ENCODE measurements at regions not wholly inside any gene's neighbourhood (a gene's known extent, or its start where the extent isn't known, plus 50 kb on each side); places are given as distances from the start of the nearest gene placed in this dataset.

DNA sequence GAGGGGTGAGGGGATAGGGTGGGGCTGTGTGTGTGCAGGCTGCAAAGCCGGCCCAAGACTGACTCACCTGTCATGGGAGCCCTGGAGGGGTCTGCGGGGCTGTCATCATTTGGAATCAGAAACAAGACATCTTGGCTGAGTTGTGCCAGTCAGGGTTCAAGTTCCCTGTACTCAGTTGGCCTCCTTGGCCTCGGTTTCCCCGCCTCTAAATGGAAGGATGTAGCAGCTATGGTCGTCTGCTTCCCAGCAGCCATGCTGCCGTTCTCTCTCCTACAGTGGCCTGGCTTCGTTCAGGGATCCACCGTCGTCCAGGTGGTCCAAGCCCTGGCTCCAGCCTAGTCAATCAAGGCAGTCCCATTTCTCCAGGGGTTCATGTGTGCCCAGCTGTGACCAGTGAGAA is 83.6 kb upstream of the PMEPA1 start:
- H3K4me3 ChIP-seq: no peak overlapping the region
- H3K27ac ChIP-seq: no peak overlapping the region
- no peak for DNase-seq (ENCODE audit: low spot score in 2 of 2)
- no peaks in the 10 kb centered on the region for H3K27me3 ChIP-seq
- H3K9me3 ChIP-seq: no peaks in the 10 kb centered on the region
- no peaks in the 10 kb centered on the region for H3K4me1 ChIP-seq
- TF ChIP-seq, protein P1, sequence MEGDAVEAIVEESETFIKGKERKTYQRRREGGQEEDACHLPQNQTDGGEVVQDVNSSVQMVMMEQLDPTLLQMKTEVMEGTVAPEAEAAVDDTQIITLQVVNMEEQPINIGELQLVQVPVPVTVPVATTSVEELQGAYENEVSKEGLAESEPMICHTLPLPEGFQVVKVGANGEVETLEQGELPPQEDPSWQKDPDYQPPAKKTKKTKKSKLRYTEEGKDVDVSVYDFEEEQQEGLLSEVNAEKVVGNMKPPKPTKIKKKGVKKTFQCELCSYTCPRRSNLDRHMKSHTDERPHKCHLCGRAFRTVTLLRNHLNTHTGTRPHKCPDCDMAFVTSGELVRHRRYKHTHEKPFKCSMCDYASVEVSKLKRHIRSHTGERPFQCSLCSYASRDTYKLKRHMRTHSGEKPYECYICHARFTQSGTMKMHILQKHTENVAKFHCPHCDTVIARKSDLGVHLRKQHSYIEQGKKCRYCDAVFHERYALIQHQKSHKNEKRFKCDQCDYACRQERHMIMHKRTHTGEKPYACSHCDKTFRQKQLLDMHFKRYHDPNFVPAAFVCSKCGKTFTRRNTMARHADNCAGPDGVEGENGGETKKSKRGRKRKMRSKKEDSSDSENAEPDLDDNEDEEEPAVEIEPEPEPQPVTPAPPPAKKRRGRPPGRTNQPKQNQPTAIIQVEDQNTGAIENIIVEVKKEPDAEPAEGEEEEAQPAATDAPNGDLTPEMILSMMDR (IDR thresholded peaks at IDR 0.05): no peak
- intact Hi-C loops (cut with DNase I): no loop called here
- H3K36me3 ChIP-seq: no peaks in the 10 kb centered on the region

DNA sequence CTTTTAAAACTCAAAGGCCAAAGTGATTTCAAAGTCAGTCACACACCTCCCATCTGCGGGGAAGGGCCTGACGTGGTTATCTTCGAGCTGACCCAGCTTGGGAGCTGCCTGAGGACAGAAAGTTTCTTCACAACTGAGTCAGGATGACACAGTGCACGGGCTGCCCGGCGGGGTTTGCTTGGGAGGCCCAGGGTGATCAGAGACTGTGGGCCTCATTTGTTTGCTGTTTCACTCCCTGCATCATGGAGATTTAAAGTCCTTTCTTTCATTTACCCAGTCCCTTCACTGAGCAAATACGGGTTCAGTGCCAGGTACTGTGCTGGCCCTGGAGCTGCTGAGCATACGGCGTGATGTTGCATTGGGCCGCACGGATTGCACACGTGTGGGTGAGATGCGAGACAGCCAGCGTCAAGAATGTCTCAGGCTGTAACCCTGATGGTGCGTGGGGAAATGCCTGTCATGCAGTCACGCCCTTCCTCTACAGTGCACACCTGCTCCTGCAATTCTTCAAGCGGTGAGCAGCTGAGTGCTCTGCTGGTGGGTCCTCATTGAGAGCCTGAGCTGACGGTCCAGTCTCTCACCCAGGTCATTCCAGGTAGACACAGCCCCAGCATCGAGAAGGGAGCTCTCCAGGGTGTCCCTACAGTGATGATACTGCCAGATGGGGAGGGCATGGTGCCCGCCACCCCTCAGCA is 82.7 kb upstream of the PMEPA1 start:
- Histone ChIP-seq H3K4me1 (no peaks in the 10 kb centered on the region), H3K9me3 (no peaks in the 10 kb centered on the region), H3K36me3 (no peaks in the 10 kb centered on the region), H3K4me3 (no peak overlapping the region), H3K27me3 (no peaks in the 10 kb centered on the region), H3K27ac (no peak overlapping the region)
- intact Hi-C loops (cut with DNase I): no loop called here
- no peak for DNase-seq (ENCODE audit: low spot score in 2 of 2)
- TF ChIP-seq, protein P1 (IDR thresholded peaks at IDR 0.05): no peak

DNA sequence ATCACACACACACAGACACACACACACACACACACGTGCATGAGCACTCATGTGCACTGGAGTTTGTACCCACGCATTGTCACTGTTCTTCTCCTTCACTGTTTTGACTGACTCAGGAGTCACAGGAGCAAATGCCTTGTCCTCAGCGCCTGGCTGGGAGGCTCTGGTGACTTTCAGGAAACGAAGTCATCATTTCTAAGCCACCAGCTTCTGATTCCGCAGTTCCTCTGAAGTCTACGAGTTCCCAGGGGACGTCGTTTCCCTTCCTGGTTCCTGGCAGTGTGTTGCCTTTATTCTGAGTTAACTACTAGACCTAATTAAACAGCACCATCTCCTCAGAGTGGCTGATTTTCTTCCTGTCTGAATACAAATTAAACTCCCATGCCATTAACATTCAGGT is 82.2 kb upstream of the PMEPA1 start:
- TF ChIP-seq, protein P1 (IDR thresholded peaks at IDR 0.05): no peak
- Histone ChIP-seq H3K27ac (no peak overlapping the region), H3K36me3 (no peaks in the 10 kb centered on the region), H3K4me1 (no peaks in the 10 kb centered on the region), H3K4me3 (no peak overlapping the region), H3K27me3 (no peaks in the 10 kb centered on the region), H3K9me3 (no peaks in the 10 kb centered on the region)
- intact Hi-C loops (cut with DNase I): no loop called here
- no peak for DNase-seq (ENCODE audit: low spot score in 2 of 2)

DNA sequence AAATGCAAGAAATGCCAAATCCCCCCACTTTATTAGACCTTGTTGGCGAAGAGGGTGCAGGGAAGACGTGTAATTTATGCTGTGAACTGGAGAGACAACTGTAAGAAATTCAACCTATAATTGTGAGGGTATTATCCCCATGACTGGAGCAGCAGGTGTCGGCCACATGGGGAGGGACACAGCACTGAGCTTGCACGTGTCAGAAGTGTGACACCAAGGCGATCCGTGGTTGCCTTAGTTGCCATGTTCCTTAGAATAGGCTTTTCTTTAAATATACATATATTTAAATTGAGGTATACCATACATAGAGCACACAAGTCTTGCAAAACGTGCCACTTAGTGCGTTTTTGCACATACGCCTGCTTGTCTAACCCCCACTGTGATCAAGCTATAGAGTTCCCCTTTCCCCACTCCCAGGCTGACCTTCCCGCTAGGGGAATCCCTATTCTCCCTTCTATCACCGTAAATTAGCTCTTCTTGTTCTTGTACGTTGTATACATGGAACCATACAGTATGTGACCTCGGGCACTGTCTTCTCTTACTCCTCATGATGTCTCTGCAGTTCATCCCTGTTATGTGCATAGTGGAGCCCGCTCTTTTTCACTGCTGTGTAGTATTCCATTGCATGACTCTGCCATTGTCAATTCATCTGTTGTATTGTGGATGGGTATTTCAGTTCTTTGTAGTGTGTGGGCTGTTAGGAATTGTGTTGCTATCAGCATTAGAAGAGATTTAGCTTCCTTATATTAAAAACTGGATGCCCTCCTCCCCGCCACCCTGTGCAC is 81.6 kb upstream of the PMEPA1 start:
- intact Hi-C loops (cut with DNase I): no loop called here
- H3K9me3 ChIP-seq: no peaks in the 10 kb centered on the region
- no peaks in the 10 kb centered on the region for H3K4me1 ChIP-seq
- no peak overlapping the region for H3K4me3 ChIP-seq
- no peak for DNase-seq (ENCODE audit: low spot score in 2 of 2)
- no peak overlapping the region for H3K27ac ChIP-seq
- no peaks in the 10 kb centered on the region for H3K27me3 ChIP-seq
- TF ChIP-seq, protein P1 (IDR thresholded peaks at IDR 0.05): no peak
- H3K36me3 ChIP-seq: no peaks in the 10 kb centered on the region

DNA sequence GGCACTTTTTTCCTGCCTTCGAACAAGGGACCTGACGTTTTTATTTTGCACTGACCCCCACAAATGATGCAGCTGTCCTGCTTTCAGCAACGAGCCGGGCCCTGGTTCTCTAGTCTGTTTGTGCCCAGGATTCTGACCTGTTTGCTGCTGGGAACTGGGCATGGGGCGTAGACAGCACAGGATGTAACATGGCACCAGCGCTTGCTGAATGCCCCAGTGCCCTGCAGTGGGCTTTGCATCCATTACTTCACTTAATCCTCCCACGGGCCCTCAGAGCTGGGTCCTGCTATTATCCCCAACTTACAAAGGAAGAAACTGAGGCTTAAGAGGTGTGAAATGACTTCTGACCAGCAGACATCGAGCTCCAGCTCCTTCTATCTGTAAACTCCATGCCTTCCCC is 80.4 kb upstream of the PMEPA1 start:
- Histone ChIP-seq H3K4me1 (no peaks in the 10 kb centered on the region), H3K27ac (no peak overlapping the region), H3K36me3 (no peaks in the 10 kb centered on the region), H3K9me3 (no peaks in the 10 kb centered on the region), H3K27me3 (no peaks in the 10 kb centered on the region), H3K4me3 (no peak overlapping the region)
- intact Hi-C loops (cut with DNase I): no loop called here
- TF ChIP-seq, protein P1 (IDR thresholded peaks at IDR 0.05): no peak
- peak in 1 of 2 donors; percentile 59 for DNase-seq (ENCODE audit: low spot score in 2 of 2)

Data from ascending aorta (tissue), 2 donors.